Loucy (cell line): ENCODE measurements at regions not wholly inside any gene's neighbourhood (a gene's known extent, or its start where the extent isn't known, plus 50 kb on each side); places are given as distances from the start of the nearest gene placed in this dataset.

Experiments used
- H2AFZ ChIP-seq: fragments of 200-600 bp; sonication (generic); 2 replicates; pipeline ENCODE4 v1.6.0; 2016; ENCODE audit warnings: antibody characterized with exemption, mild to moderate bottlenecking, low read length, moderate library complexity
- H3F3A ChIP-seq: fragments of 200-600 bp; 2 replicates; pipeline ENCODE4 v1.6.0; 2016; ENCODE audit warnings: antibody characterized with exemption, low read depth, mild to moderate bottlenecking
- H3K27me3 ChIP-seq: fragments of 200-600 bp; sonication (generic); 2 replicates; pipeline ENCODE4 v1.6.1; 2014; ENCODE audit warnings: low read length, mild to moderate bottlenecking; ENCODE audit not compliant: insufficient read depth, poor library complexity, severe bottlenecking
- H3K36me3 ChIP-seq: fragments of 200-600 bp; sonication (generic); 2 replicates; pipeline ENCODE4 v1.6.1; 2016; ENCODE audit warnings: low read length; ENCODE audit not compliant: insufficient read depth
- H3K4me1 ChIP-seq: fragments of 200-600 bp; sonication (generic); 2 replicates; pipeline ENCODE4 v1.5.1; 2014; ENCODE audit warnings: low read length, mild to moderate bottlenecking; ENCODE audit not compliant: insufficient read depth, poor library complexity, severe bottlenecking
- H3K4me2 ChIP-seq: fragments of 200-600 bp; sonication (generic); 2 replicates; pipeline ENCODE4 v1.6.0; 2014; ENCODE audit warnings: antibody characterized with exemption, low read length, low read depth, mild to moderate bottlenecking; ENCODE audit not compliant: poor library complexity, severe bottlenecking
- H3K4me3 ChIP-seq: fragments of 200-600 bp; sonication (generic); 2 replicates; pipeline ENCODE4 v1.5.1; 2014; ENCODE audit warnings: low read length, mild to moderate bottlenecking, mixed read lengths; ENCODE audit not compliant: poor library complexity, severe bottlenecking
- H3K79me2 ChIP-seq: fragments of 200-600 bp; sonication (generic); 2 replicates; pipeline ENCODE4 v1.6.1; 2014; ENCODE audit warnings: low read length; ENCODE audit not compliant: insufficient read depth
- H3K9ac ChIP-seq: fragments of 200-600 bp; sonication (generic); 2 replicates; pipeline ENCODE4 v1.6.0; 2014; ENCODE audit warnings: mild to moderate bottlenecking, low read depth, low read length, moderate library complexity; ENCODE audit not compliant: poor library complexity, severe bottlenecking
- H3K9me2 ChIP-seq: fragments of 200-600 bp; sonication (generic); replicated peaks from 2 replicates; pipeline ENCODE4 v1.6.1; 2016; ENCODE audit warnings: low read depth, low read length, mixed read lengths
- H3K9me3 ChIP-seq: fragments of 200-600 bp; sonication (generic); 2 replicates; pipeline ENCODE4 v1.6.1; 2014; ENCODE audit warnings: mild to moderate bottlenecking, antibody characterized with exemption, low read length, low read depth; ENCODE audit not compliant: insufficient read depth
- H4K20me1 ChIP-seq: fragments of 200-600 bp; sonication (generic); 2 replicates; pipeline ENCODE4 v1.6.0; 2014; ENCODE audit warnings: antibody characterized with exemption, low read length, mild to moderate bottlenecking; ENCODE audit not compliant: insufficient read depth, poor library complexity, severe bottlenecking
- EZH2phosphoT487 ChIP-seq: fragments of 200-600 bp; IDR thresholded peaks from 2 replicates; pipeline ENCODE4 v1.6.1; 2018; ENCODE audit warnings: antibody characterized with exemption, mild to moderate bottlenecking, moderate library complexity, borderline replicate concordance
- TF ChIP-seq, protein P1 (sequence below): fragments of 200-600 bp; sonication (generic); conservative IDR thresholded peaks from 2 replicates; pipeline ENCODE4 v1.5.1; 2014; ENCODE audit warnings: mild to moderate bottlenecking, antibody characterized with exemption, low read length

DNA sequence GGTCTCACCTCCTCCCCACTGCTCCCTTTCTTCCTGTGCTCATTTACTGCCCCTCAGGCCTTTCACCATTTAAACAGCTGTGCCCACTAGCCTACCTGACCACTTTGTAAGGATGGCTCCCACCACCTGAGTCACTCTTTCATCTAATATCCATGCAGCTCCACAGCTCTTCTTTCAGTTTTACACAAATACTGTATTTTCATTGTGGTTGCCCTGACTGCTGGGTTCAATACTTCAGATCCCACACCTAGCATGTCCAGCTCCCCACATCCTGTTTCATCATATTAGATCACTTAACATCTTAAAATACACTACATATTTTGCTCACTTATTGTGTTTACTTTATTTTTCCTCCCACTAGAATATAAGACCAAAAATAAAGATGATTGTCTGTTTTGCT lies 1110.6 kb downstream of the TSN start:
- Histone ChIP-seq H3F3A (no peaks in the 10 kb centered on the region), H3K79me2 (no peaks in the 10 kb centered on the region), H4K20me1 (no peaks in the 10 kb centered on the region), H3K4me2 (no peak overlapping the region), H2AFZ (no peak overlapping the region), H3K36me3 (no peaks in the 10 kb centered on the region), H3K4me3 (no peak overlapping the region), H3K9me3 (no peaks in the 10 kb centered on the region), H3K27me3 (no peaks in the 10 kb centered on the region), H3K4me1 (no peaks in the 10 kb centered on the region), H3K9me2 (no peaks in the 10 kb centered on the region), H3K9ac (no peak overlapping the region)
- TF ChIP-seq, protein P1, sequence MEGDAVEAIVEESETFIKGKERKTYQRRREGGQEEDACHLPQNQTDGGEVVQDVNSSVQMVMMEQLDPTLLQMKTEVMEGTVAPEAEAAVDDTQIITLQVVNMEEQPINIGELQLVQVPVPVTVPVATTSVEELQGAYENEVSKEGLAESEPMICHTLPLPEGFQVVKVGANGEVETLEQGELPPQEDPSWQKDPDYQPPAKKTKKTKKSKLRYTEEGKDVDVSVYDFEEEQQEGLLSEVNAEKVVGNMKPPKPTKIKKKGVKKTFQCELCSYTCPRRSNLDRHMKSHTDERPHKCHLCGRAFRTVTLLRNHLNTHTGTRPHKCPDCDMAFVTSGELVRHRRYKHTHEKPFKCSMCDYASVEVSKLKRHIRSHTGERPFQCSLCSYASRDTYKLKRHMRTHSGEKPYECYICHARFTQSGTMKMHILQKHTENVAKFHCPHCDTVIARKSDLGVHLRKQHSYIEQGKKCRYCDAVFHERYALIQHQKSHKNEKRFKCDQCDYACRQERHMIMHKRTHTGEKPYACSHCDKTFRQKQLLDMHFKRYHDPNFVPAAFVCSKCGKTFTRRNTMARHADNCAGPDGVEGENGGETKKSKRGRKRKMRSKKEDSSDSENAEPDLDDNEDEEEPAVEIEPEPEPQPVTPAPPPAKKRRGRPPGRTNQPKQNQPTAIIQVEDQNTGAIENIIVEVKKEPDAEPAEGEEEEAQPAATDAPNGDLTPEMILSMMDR = no peak
- no peak for TF ChIP-seq EZH2phosphoT487

DNA sequence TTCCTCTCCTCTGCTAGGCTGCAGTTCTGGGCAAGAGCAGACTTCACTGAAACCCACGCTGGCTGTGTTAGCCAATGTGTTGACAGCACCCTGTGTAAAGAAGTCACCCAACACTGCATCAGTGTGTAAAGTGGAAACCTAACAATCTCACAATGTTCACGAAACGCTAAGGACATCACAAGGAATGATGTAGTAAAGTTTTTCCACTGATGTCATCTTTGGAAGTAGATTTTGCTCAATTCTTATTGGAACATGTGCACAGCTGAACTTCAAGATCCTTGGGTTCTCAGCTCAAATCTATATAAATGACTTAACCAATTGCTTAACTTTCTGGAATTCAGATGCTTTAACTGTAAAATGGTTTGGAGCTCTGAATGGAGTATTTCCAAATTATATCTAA lies 1112.5 kb downstream of the TSN start:
- Histone ChIP-seq H3K4me1 (no peaks in the 10 kb centered on the region), H3K4me2 (no peak overlapping the region), H3K4me3 (no peak overlapping the region), H3F3A (no peaks in the 10 kb centered on the region), H3K79me2 (no peaks in the 10 kb centered on the region), H3K36me3 (no peaks in the 10 kb centered on the region), H4K20me1 (no peaks in the 10 kb centered on the region), H3K9ac (no peak overlapping the region), H2AFZ (no peak overlapping the region), H3K27me3 (no peaks in the 10 kb centered on the region), H3K9me3 (no peaks in the 10 kb centered on the region), H3K9me2 (no peaks in the 10 kb centered on the region)
- TF ChIP-seq EZH2phosphoT487 = no peak
- TF ChIP-seq, protein P1 = no peak

DNA sequence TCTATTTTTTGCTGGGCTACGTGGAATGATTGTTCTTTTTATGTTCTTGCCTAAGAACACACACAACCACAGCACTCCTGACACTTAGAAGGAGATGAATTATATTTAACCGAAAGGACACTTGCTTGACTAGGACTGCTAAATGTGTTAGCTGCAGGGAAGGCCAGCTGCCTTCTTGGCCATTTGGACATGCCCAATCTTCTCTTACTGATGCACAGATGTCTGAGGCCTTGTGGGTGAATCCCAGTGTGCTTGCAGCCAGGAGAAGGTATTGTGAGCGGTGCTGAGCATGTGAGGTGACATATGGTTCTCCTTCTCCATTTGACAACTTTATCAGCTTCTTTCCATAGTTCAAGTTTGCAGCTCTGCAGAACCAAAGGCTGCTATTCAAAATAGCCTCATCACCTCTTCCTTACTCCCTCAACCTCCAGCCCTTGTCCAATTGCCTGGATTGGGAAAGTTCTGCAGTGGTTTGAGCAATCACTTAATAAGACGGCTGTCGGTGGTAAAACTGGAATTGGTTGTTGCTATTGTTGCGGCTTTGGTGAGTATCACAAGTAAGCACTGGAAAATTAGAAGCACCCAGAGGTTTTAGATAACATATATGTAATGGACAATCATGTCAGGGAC lies 1113.3 kb downstream of the TSN start:
- no peaks in the 10 kb centered on the region for H3K9me2 ChIP-seq
- no peaks in the 10 kb centered on the region for H3K4me1 ChIP-seq
- H3K9ac ChIP-seq = no peak overlapping the region
- no peak overlapping the region for H3K4me2 ChIP-seq
- no peak overlapping the region for H2AFZ ChIP-seq
- TF ChIP-seq, protein P1 = no peak
- no peak for TF ChIP-seq EZH2phosphoT487
- H3F3A ChIP-seq = no peaks in the 10 kb centered on the region
- no peaks in the 10 kb centered on the region for H4K20me1 ChIP-seq
- no peaks in the 10 kb centered on the region for H3K27me3 ChIP-seq
- H3K9me3 ChIP-seq = no peaks in the 10 kb centered on the region
- H3K79me2 ChIP-seq = no peaks in the 10 kb centered on the region
- no peak overlapping the region for H3K4me3 ChIP-seq
- H3K36me3 ChIP-seq = no peaks in the 10 kb centered on the region
